HG03342 (cell line): ENCODE measurements at regions not wholly inside any gene's neighbourhood (a gene's known extent, or its start where the extent isn't known, plus 50 kb on each side); places are given as distances from the start of the nearest gene placed in this dataset.

Source experiments
- ATAC-seq: cut with Tn5 transposase; IDR thresholded peaks from one replicate; pipeline ENCODE4 v1.9.1; 2021; ENCODE audit warnings: mild to moderate bottlenecking, moderate library complexity; ENCODE audit not compliant: unreplicated experiment

DNA sequence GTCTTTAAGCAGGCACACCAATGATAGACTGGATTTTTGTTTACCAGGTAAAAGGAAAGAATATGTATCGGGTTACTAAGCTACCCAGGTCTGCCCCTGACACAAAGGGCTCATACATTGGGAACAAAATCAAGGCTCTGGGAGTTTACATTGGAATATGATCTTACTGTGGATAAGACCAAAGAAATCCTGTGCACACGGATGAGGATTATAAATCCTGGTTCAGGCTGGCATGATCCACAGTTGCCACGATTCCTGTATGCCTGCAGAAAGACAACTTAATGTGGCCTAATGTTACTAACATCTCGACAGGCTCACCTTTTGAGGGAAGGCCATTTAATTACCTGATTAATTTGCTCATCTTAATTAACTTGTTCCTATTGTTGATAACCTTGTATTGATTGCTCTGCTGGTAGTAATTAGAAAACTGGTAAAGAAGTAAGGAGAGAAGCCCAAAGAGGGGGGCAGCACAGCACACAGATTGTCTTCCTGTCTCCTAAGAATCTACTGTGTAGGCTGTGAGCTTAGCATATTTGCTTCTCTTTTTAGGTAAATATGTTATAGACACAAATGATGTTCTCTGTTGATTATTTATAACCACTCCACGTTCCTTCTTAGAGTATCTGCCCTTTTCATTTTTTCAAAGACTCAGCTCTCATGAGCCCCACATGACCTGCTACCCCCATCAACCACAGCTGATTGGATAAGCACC, 51.0 kb upstream of the TOX3 start:
- no peak for ATAC-seq

- ATAC-seq, result no peak
Observed at GRCh38 chr16:52597073-52597771, 50.3 kb upstream of the TOX3 start.
